Ascending aorta (tissue), 2 donors: ENCODE measurements at regions not wholly inside any gene's neighbourhood (a gene's known extent, or its start where the extent isn't known, plus 50 kb on each side); places are given as distances from the start of the nearest gene placed in this dataset.

Source experiments
- DNase-seq, 2 donors: peaks; one replicate each; pipeline ENCODE4 v3.0.0-alpha.2; 2019; ENCODE audit warnings: low spot score in 2 of 2
- H3K27ac ChIP-seq, 2 donors: fragments of 200-600 bp; sonication (generic); one replicate each; pipeline ENCODE4 v1.5.1; 2016 to 2017; ENCODE audit warnings: mild to moderate bottlenecking in 1 of 2
- H3K27me3 ChIP-seq: fragments of 200-600 bp; sonication (generic); one replicate; pipeline ENCODE4 v1.5.1; 2017
- H3K36me3 ChIP-seq, 2 donors: fragments of 200-600 bp; sonication (generic); one replicate each; pipeline ENCODE4 v1.5.1; 2016
- H3K4me1 ChIP-seq, 2 donors: fragments of 200-600 bp; sonication (generic); one replicate each; pipeline ENCODE4 v1.5.1; 2016 to 2017; ENCODE audit warnings: mild to moderate bottlenecking in 1 of 2
- H3K4me3 ChIP-seq, 2 donors: fragments of 200-600 bp; sonication (generic); one replicate each; pipeline ENCODE4 v1.5.1; 2016 to 2017; ENCODE audit warnings: mild to moderate bottlenecking in 1 of 2
- H3K9me3 ChIP-seq, 2 donors: fragments of 200-600 bp; sonication (generic); one replicate each; pipeline ENCODE4 v1.5.1; 2016
- intact Hi-C: fragments of 100-400 bp; cut with DNase I; formaldehyde crosslinking; loops from one replicate; pipeline ENCODE4 v1.15.1; 2023
- TF ChIP-seq, protein P1 (sequence below), 3 experiments: fragments of 200-600 bp in 2 of 3; fragments of 450-650 bp in 1 of 3; sonication (generic) in 2 of 3; IDR thresholded peaks; one replicate each; pipeline ENCODE4 v1.5.1; 2016 to 2019; ENCODE audit warnings: antibody characterized with exemption in 3 of 3, mild to moderate bottlenecking in 1 of 3, moderate library complexity in 1 of 3

DNA sequence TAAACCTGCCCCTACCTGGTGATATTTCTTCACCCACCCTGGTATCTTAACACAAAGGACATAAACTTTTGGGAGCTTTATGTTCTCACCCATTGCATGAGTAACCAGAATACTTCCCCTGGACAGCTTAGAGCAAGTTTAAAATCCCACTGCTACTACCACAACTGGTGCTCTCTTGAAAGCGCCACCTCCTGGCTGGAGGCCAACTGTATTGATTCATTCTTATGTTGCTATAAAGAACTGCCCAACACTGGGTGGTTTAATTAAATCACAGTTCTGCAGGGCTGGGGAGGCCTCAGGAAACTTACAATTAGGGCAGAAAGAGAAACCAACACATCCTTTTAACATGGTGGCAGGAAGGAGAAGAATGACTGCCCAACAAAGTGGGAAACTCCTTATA is 592.4 kb downstream of the EPHA3 start:
- H3K4me1 ChIP-seq: no peaks in the 10 kb centered on the region
- TF ChIP-seq, protein P1, sequence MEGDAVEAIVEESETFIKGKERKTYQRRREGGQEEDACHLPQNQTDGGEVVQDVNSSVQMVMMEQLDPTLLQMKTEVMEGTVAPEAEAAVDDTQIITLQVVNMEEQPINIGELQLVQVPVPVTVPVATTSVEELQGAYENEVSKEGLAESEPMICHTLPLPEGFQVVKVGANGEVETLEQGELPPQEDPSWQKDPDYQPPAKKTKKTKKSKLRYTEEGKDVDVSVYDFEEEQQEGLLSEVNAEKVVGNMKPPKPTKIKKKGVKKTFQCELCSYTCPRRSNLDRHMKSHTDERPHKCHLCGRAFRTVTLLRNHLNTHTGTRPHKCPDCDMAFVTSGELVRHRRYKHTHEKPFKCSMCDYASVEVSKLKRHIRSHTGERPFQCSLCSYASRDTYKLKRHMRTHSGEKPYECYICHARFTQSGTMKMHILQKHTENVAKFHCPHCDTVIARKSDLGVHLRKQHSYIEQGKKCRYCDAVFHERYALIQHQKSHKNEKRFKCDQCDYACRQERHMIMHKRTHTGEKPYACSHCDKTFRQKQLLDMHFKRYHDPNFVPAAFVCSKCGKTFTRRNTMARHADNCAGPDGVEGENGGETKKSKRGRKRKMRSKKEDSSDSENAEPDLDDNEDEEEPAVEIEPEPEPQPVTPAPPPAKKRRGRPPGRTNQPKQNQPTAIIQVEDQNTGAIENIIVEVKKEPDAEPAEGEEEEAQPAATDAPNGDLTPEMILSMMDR (IDR thresholded peaks at IDR 0.05): no peak
- DNase-seq: no peak
- no peak overlapping the region for H3K27ac ChIP-seq
- intact Hi-C loops: no loop called here
- H3K4me3 ChIP-seq: no peak overlapping the region
- no peaks in the 10 kb centered on the region for H3K36me3 ChIP-seq
- no peaks in the 10 kb centered on the region for H3K9me3 ChIP-seq
- no peaks in the 10 kb centered on the region for H3K27me3 ChIP-seq

DNA sequence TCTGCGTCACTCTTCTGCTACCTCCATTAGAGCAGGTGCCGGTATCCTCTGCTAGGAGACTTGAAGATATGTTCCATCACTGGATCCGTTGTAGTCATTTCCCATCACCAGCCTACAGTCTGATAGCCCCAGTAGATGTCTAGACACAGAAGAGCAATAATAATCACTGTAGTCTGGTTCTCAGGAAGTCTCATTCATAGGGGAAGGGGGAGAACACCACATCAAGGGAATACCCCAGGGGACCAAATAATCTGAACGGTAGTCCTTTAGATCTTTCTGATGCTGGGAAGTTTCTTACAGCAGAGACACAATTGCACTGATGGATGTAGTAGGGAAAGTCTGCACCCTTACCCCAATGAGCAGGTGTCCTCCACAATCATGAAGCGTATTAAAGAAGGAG is 595.0 kb downstream of the EPHA3 start:
- Histone ChIP-seq H3K4me1 (no peaks in the 10 kb centered on the region), H3K9me3 (no peaks in the 10 kb centered on the region), H3K4me3 (no peak overlapping the region), H3K27me3 (no peaks in the 10 kb centered on the region), H3K36me3 (no peaks in the 10 kb centered on the region), H3K27ac (no peak overlapping the region)
- TF ChIP-seq, protein P1 (IDR thresholded peaks at IDR 0.05): no peak
- no peak for DNase-seq
- intact Hi-C loops: no loop called here

DNA sequence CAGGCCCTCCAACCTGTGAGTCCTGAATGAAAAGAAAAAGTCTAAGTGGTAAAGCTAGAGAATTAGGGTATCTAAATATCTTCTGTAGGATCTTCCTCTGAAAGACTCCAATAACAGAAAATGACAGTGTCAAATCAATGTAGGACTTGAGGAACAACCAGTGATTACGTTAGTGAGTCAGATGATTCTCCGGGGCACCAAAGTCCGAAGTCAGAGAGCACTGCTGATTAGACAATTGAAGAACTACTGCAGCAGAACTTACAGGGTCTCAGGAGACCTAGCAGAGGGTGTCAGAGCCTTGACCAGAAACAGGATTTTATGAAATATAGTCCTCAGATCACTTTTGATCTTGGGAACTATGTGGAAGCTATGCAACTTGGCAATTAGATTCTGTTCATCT is 605.8 kb downstream of the EPHA3 start:
- Histone ChIP-seq H3K4me1 (no peaks in the 10 kb centered on the region), H3K27me3 (no peaks in the 10 kb centered on the region), H3K36me3 (no peaks in the 10 kb centered on the region), H3K9me3 (no peaks in the 10 kb centered on the region), H3K4me3 (no peak overlapping the region), H3K27ac (no peak overlapping the region)
- intact Hi-C loops: no loop called here
- TF ChIP-seq, protein P1 (IDR thresholded peaks at IDR 0.05): no peak
- no peak for DNase-seq

DNA sequence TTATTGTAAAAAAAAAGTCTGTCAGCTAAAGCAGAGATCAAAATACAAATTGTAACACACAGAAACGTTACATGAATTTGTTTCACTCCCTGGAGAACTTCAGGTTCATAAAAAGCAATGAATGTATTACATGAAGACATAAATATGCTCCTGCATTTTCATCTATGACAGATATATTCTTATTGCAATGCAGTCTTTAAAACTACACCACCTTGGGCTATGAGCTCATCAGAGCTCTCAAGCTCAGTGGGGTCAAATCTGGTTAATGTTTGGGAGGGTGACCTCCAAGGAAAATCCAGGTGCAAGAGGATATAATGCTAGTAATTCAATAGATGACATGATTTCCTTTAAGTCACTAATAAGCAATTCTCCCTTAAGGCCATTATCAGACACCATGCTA is 606.8 kb downstream of the EPHA3 start:
- H3K27ac ChIP-seq: no peak overlapping the region
- no peaks in the 10 kb centered on the region for H3K9me3 ChIP-seq
- H3K27me3 ChIP-seq: no peaks in the 10 kb centered on the region
- TF ChIP-seq, protein P1 (IDR thresholded peaks at IDR 0.05): no peak
- H3K4me1 ChIP-seq: no peaks in the 10 kb centered on the region
- no peak for DNase-seq
- H3K4me3 ChIP-seq: no peak overlapping the region
- no peaks in the 10 kb centered on the region for H3K36me3 ChIP-seq
- intact Hi-C loops: no loop called here

DNA sequence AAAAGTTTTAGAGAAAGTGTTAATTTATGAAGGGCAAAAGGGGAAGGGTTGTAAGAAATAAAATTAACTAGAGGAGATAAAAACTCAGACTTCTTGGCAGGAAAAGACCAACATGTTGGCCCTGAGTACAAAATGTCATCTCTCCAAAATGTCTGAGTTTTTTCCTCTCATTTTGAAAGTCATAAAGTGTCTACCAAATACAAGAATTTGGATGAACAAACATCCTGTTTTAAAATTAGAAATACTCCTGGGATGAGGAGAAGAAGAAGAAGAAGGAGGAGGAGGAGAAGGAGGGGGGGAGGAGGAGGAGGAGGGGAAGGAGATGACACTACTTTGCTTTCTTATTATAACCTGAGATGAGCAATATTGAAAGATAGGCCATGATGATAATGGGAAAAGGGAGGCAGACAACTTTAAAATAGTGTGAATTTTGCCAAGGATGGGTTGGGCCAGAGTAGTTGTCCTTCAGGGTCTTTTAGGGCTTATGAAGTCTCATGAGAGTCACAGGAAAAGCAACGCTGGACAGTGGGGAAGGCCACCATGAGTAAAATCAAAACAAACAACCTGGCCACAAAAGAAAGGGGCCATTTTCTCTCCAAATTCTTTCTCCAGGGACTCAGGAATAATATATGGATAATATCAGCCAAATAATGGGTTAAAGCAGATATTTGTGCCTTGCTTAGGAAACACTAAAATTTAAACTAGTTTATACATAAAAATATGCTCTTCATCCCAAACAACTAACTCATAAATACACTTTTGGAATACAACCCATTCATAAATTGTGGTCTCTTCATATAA is 632.9 kb downstream of the EPHA3 start:
- Histone ChIP-seq H3K27me3 (no peaks in the 10 kb centered on the region), H3K4me3 (no peak overlapping the region), H3K36me3 (no peaks in the 10 kb centered on the region), H3K4me1 (no peaks in the 10 kb centered on the region), H3K27ac (no peak overlapping the region), H3K9me3 (no peaks in the 10 kb centered on the region)
- TF ChIP-seq, protein P1 (IDR thresholded peaks at IDR 0.05): no peak
- intact Hi-C loops: no loop called here
- DNase-seq: no peak

DNA sequence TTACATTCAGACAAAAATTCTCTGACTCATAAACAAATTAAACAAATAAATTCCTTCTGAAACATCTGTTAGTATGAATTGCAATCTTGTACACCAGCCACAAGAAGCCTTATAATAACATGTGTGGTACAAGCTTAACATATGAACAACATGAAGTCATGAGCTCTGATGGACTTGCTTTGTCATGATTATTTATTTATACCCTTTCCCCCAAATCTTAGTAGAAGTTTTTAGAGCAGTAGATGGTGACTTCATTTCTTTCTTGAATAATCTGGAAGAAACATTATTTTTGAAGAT is 633.4 kb downstream of the EPHA3 start:
- no peak for DNase-seq
- Histone ChIP-seq H3K36me3 (no peaks in the 10 kb centered on the region), H3K9me3 (no peaks in the 10 kb centered on the region), H3K4me1 (no peaks in the 10 kb centered on the region), H3K4me3 (no peak overlapping the region), H3K27ac (no peak overlapping the region), H3K27me3 (no peaks in the 10 kb centered on the region)
- TF ChIP-seq, protein P1 (IDR thresholded peaks at IDR 0.05): no peak
- intact Hi-C loops: no loop called here
